Activated CD4-positive, CD25-positive, alpha-beta regulatory T cell treated with anti-CD3 and anti-CD28 coated beads, Interleukin-2, amount 50 U/mL, for 16 hours (primary cell): ENCODE measurements at regions not wholly inside any gene's neighbourhood (a gene's known extent, or its start where the extent isn't known, plus 50 kb on each side); places are given as distances from the start of the nearest gene placed in this dataset.

ENCODE experiments used
- DNase-seq: peaks from one replicate; pipeline ENCODE4 v3.0.0-alpha.2; 2020; ENCODE audit warnings: low read depth, low spot score

DNA sequence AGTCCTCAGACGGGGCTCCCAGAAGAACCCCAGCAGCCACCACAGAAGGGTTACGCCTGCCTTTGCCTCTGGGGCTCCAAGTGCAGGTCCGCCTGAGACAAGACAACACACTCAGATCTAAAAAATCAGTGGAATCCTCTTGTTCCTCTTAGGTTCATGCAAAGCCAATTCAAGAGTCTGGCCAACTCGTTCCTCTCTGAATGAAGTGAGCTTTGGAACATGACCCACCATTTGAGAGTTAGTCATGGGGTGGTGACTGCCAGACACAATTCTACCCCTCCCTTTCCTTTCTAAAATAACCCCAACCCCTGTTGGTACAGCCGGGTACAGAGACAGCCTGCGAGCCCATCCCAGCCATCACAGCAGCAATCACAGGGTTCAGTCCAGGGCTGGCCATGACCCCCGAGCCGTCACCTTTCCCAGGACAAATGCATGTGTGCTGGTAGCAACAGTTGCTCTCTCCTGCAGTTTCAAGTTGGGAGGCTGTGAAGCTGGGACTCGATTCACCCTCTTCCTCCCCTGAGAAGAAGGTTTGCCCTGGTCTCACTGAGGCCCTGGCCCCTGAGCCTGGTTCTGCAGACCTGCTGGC is 183.1 kb upstream of the SH3BP4 start:
- no peak for DNase-seq

DNA sequence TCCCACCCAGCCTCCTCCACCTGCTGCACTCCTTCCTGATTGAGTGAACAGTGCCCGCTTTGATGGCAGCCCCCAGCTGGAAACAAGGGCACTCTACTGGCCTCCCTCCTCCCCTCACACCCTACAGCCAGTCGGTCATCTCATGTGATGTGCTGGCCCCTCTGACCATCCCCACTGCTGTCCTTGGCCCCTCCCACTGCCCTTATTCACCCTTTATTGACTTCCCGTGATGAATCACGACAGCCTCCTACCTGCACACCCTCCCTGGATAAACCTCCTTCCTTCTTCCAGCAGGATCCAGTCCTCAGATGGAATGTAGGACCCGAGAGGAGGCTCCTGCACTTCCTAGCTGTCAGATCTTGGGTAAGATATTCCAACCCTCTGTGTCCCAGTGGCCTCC is 186.5 kb upstream of the SH3BP4 start:
- no peak for DNase-seq

DNA sequence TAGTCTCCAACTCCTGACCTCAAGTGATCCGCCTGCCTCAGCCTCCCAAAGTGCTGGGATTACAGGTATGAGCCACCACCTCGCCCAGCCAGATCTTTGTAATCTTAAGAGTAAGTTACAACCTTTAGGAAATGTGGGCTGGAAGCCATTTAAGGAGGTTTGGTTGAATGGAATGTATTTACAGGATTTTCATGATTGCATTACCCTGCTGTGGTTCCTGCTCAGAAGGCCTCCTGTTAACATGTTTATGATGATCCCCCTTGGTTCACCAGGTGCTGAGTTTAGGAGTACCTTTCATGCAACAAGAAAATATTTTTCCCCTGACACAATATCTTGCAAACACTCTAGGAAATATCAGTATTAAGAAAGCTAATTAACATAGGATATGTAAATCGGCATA is 187.4 kb upstream of the SH3BP4 start:
- no peak for DNase-seq

DNA sequence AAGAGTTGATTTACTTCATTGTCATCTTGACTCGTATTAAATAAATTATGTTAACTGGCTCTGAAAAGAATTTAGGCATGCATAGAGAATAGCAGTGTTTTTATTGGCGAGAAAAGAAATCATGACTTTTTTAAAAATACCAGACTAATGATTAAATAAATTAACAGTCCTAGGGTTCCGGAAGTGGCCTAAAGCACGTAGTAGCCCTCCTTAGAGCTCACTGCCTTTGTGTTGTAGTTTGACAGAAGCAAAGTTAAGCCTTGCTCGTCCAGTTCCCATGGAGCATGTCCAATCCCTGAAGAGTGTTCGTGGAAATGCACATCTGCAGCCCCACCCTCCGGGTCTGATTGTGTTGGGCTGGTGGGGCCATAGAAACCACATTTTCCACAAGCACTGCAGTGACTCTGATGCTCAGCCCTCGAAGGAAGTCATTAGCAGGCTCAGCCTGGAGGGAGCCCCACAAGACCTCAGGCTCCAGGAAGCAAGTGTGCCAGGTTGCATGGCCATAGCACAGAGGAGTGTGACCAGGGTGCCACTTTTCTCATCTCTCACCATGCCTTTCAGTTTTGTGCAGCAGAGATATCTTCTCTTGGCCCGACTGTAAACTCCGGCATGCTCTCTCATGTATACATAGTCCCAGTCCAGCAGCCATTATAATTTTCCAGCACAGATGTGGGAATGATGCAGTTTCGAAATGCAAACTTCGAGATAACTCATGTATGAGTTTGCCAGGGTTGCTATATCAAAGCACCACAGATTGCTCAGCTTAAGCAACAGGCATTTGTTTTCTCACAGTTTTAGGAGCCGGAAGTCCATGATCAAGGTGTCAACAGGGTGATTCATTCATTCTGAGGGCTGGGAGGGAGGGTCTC is 188.6 kb upstream of the SH3BP4 start:
- no peak for DNase-seq

DNA sequence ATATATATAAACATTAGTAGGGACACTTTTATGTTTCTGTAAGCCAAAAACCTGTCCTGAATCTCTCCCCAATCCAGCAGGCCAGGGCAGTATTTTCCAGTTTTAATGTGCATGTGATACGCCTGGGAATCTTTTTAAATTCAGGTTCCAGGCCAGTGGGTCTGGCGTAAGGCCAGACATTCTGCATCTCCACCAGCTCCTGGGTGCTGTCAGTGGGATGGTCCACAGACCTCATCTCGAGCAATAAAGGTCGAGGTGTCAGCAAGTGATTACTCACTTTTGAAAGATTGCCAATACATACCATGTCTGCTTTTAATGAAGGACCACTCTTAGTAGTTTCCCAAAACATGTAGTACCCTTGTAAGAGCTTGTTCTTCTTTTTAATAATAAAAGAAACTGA is 189.9 kb upstream of the SH3BP4 start:
- no peak for DNase-seq

DNA sequence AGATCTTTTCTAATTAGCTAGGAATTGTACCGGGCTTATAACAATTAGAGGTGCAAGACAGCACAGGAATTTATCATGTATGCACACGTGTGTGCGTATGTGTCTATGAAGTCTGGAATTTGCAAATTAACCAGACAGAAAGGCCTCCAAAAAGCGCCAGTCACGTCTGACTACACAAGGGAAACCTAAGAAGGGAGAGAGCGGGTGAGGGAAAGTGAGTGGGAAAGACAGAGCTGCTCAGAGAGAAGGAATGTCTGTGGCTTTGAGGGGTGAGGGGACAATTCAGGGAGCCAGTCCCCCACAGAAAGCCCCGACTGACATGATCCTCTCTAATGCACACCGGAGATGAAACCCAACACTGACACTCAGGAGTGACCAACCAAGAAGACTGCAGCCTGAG is 197.7 kb upstream of the SH3BP4 start:
- no peak for DNase-seq

DNA sequence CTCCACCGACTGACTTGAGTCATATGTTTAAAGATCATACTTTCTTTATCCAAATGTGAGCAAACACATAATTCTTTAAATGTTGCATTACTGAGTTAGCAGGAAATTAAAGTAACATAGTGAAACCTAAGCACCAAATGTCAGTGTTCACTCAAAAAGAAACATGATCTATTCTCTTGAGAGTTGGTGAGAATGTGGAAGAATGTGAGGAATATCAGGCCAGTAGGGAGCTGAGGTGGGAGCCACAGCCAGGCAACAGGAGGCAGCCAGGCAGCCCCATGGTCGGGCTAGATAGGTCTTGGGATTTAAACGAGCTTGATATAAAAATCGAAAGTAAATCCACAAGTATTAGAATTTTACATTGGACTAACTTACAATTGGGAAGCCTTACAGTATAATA is 198.1 kb upstream of the SH3BP4 start:
- DNase-seq, result no peak

DNA sequence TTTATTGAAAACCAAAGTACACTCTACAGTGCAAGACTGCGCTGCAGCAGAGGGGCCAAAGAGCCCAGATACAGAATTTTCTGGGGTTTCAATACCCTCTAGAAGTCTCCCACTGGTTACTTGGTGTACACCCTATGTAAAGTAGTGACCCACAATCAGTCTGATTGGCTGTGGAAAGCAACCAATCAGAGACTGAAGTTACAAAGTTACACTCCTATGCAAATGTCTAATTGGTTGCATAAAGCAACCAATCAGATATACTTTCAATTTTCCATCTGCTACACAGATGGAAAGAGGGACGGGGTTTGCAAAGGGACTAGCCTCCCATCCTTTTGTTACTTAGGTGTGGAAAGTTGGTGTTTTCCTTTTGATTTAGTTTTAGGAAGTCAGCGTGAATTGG is 198.9 kb upstream of the SH3BP4 start:
- DNase-seq, result no peak

DNA sequence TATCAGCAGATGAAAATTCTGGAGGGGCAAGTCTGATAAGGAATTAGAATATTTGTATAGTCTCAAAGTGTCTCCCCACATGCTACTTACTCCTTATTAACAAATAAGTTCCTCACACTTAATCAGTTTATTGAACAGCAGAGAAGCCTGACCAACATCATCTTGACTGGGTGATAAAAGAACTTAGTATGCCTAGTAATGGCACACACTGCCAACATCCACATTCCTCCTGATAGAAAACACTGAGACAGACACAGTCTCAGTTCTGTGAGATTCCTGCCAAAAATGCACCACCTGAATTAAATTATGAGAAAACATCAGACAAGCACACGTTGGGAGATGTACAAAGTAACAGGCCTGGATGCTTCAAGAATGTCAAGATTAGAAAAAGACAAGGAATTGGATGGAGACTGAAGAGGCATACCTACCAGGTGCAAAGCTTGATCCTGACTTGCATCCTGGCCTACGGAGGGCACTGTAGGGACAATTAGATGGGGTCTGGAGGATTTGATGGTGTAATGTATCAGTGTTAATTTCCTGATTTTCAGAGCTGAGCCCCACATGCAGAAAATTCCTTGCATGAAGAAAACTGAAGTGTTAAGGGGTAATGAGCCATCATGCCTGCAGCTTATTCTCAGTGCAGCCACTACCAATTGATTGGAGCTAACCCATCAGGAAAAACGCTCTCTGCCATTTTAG is 200.4 kb upstream of the SH3BP4 start:
- no peak for DNase-seq

DNA sequence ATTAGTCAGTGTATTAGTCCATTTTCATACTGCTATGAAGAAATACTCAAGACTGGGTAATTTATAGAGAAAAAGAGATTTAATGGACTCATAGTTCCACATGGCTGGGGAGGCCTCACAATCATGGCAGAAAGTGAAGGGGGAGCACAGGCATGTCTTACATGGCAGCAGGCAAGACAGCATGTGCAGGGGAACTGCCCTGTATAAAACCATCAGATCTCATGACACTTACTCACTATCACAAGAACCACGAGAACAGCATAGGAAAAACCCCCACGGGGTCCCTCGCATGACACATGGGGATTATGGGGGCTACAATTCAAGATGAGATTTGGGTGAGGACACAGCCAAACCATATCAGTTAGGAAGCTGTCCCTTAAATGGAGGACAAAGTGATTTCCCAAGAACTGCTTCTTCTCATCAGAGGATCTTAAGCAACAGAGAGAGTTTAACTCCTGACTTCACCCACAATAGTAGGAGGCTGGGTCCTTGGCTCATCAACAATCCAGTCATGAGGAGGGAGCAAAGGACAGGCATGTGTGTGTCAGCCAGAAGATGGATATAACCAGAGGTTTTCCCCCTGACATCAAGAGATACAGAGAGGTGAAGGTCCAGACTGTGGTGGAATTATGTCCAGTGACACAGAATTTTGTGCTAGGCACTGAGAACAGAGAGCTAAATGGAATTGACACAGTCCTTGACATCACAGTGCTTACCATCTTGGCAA is 203.8 kb upstream of the SH3BP4 start:
- DNase-seq, result no peak

DNA sequence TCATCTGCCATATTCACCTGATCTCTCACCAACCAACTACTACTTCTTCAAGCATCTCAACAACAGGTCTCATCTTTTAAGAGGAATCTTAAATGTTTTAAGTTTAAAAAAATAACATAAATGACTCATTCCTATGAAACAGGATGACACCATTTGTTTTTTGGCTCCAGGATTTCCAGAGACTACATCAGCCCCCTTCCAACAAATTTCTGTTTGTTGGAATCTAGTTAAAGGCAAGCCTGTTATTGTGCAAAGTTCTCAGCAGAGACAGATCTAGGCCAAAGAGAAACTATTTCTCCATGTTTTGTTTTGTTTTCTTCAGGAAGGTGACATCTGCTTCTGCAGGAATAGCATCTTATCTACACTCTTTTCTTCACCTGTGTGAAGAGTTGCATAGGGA is 204.8 kb upstream of the SH3BP4 start:
- no peak for DNase-seq

DNA sequence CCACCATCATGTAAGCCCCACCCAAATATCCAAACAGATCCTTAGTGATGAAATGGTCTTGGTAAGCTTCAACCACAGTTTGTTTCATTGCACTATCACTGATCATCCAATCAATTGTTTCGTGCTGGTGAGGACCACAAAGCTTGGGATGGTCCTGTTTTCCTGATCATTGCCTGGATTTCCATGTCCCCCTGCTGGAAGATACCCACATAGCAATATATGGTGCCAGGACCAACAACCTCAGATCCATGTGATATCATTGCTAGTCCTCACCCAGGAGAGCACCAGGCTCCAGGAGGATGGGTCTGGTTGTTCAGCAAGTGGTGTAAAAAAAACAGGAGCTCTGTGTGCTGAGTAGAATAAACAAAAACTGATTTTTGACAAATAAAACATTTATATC is 206.5 kb upstream of the SH3BP4 start:
- DNase-seq, result no peak

DNA sequence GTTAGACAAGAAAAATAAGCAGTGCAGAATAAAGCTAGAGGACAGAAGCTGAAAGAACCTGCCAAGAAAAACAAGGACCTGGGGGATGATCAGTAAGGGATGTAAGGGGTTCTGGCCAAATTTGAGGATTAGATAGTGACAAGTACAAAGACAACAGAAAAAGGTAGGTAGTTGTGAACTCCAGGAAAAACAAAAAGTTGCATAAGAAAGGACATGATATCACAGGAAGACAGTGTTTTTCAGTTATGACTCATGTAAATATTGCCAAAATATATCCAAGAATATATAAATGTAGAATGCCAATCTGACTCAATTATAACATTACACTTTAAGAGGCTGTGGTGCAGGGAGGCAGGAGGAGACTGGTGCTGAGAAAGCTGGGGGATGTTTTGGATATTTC is 209.8 kb upstream of the SH3BP4 start:
- no peak for DNase-seq

DNA sequence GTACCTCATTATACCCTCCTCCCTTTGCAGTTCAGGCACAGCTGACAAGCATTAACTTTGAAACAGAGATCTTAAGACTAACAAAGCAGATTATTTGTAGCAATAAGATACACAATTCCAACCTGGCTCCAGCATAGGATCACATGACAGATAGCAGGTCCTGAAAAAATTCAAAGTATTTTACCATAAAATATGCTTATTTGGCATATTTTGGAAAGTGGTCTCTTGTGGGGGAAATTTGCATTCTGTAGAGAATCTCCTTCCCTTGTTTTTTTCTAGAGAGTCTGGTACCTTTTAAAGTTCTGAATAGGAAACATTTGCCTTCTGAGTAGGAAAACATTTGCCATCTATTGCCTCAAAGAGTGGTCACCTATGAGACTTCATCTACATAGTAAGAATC is 212.8 kb upstream of the SH3BP4 start:
- no peak for DNase-seq

DNA sequence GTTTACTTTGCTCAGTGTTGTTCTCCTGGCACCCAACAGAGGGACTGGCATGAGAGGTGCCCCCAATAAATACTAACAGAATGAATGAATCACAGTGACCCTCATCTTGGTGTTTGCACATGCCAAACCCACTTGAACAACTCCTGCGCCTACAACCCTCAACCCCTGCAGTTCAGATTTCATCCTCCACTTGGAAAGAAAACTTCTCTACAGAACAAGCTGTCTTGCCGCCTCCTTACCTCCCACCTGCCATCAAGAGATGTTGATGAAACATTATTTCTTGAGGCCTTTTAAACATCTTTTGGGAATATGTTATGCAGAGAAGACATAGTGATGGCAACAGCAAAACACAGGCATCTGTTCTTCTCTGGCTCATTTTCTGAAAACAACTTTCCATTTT is 216.0 kb upstream of the SH3BP4 start:
- DNase-seq, result no peak

DNA sequence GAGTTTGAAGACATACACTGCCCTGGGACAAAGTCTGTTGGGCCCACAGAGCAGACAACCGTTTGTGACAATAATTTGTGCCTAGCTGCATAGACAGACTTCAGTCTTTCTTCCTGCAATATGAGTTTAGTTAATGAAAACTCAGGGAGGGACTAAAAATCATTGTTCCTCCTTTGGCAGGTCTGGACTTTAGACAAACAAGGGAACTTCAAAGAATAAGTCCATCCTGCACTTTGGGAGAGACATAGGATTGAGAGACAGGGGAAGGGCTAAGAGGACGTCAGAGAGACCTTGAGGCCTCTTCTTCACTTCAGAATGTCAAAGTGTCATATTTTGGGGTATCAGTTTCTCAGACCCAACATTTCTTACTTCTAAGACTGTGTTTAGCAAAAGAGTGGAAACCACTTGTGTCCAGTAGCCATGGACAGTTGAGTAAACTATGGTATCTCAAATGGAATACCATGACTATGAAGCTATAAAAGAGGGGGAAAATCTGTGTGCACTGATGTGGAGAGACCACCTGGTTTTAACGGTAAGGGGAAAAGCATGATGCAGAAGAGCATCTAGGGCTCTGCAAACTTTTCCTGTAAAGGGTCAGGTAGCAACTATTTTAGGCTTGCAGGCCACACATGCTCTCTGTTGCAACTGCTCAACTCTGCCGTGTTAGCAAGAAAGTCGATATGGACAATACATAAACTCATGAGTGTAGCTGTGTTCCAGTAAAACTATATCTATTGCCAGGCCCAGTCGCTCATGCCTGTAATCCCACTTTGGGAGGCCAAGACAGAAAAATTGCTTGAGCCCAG is 217.8 kb upstream of the SH3BP4 start:
- no peak for DNase-seq

DNA sequence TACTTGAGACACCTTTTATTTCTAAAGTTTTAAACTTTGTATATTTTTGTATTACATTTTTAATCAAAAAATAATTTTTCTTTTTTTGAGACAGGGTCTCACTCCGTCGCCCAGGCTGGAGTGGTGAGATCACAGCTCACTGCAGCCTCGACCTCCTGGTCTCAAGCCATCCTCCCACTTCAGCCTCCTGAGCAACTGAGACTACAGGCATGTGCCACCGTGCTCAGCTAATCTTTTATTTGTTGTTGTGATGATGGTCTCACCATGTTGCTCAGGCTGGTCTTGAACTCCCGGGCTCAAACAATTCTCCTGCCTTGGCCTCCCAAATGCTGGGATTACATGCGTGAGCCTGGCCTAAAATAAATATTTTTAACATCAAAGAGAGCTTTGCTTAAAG is 218.7 kb upstream of the SH3BP4 start:
- no peak for DNase-seq

DNA sequence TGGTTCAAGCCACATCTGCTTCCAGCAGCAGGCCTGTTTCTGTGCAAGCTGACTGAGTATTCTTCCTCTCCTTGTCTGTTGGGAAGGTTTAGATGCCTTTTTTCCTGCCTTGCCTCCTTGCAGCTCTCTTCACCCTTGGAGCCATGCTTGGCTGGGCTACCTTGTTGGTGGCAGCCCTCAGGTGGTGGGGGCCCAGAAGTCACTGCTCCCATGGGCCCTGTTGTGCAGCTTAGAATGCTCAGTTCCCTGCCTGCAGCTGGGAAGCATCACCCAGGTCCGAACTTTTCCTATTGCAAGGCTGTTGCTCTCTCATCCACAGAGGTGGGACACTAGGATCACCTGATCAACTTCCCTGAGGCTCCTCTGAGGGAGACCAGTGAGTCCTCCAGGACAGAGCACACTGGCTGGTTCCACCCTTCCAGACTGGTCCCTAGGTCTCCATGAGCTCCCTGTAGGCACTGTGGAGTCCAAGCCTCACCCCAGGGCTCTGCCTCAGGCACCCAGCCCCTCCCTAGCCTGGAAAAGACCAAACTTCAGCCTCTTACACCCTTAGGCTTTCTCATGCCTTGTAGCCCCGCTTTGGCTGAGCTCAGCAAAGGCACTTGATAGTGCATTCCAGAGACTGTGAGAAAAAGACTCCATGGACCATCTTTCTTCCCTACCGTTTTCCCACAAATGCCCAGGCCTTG is 219.3 kb upstream of the SH3BP4 start:
- no peak for DNase-seq

DNA sequence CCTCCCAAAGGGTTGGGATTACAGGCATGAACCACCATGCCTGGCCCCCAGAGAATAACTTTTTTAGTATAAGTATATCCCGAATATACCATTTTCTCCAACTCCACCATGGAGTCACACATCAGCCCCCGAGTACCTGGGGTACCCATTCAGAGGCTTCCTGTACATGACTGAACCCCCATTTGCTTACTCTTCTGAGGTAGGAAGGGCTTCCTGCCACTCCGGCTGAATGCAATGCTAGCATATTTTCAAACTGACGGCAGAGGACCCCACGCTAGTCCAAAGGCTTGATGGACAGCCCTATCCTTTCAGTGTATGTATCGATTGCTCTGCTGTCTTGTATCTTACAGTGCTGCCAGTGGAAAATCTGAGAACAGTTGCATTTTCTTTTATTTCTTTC is 220.6 kb upstream of the SH3BP4 start:
- DNase-seq, result no peak

DNA sequence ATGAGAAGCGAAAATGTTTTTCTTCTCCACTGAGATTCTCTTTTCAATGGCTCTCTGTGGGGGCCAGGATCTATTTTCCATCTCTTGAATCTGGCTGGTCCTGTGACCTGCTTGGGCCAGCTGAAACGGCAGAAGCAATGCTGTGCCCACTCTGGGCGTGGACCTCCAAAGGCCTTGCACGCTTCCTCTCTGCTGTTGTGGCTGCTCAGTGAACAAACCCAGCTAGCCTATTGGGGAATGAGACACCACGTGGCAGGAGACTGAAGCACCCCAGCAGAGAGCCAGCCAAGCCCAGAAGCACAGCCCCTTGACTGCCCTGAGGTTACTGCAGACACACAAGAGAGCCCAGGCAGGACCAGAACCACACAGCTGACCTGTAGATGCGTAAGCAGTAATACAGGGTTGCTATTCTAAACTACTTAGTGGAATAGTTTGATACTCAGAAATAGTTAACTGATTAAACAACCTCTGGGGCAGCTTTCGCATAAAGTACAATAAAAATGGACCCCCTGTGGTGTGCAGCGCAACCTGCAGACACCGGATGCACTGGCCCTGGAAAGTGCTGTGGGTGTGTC is 221.7 kb upstream of the SH3BP4 start:
- no peak for DNase-seq
